OCI-LY3 (cell line): ENCODE measurements at regions not wholly inside any gene's neighbourhood (a gene's known extent, or its start where the extent isn't known, plus 50 kb on each side); places are given as distances from the start of the nearest gene placed in this dataset.

ENCODE experiments used
- CTCF ChIP-seq: fragments of 200-600, 300-600 bp; sonication (generic); IDR thresholded peaks from 2 replicates; pipeline ENCODE4 v1.5.1; 2014; ENCODE audit warnings: antibody characterized with exemption, low read length, low read depth
- EZH2phosphoT487 ChIP-seq: fragments of 200-600 bp; shearing (Covaris generic); IDR thresholded peaks from 2 replicates; pipeline ENCODE4 v1.6.1; 2018; ENCODE audit warnings: antibody characterized with exemption, mixed run types, low read depth

GRCh38 chr14:97387252-97387874, 590.2 kb downstream of the VRK1 start:
- TF ChIP-seq CTCF: no peak
- no peak for TF ChIP-seq EZH2phosphoT487
